IMR-90 (cell line): ENCODE measurements at regions not wholly inside any gene's neighbourhood (a gene's known extent, or its start where the extent isn't known, plus 50 kb on each side); places are given as distances from the start of the nearest gene placed in this dataset.

Source experiments
- ATAC-seq: fragments of 200-7000 bp; cut with Tn5 transposase; 2 replicates; pipeline ENCODE4 v1.9.1; 2020; ENCODE audit warnings: low read depth, mild to moderate bottlenecking, moderate library complexity
- BruUV-seq: library from RNA; stranded (reverse); fragments of 400-500 nt; replicated peaks from 2 replicates; lab custom pipeline; 2021; lab: Mats Ljungman, UMichigan
- CTCF ChIA-PET: fragments of 300-600 bp; formaldehyde crosslinking; extraction: SDS; loops from one replicate; lab custom pipeline; 2021; ENCODE audit warnings: antibody characterized with exemption; lab: Yijun Ruan, JAX
- POLR2A ChIA-PET: fragments of 300-600 bp; sonication (Branson Sonifier 250); formaldehyde crosslinking; loops from one replicate; lab custom pipeline; 2022; ENCODE audit warnings: antibody characterized with exemption; ENCODE audit not compliant: unreplicated experiment; lab: Charles Lee
- DNase-seq: peaks from one replicate; pipeline ENCODE4 v3.0.0; 2013
- H2AFZ ChIP-seq: replicated peaks from 2 replicates; pipeline ENCODE3; 2013; ENCODE audit warnings: low read length, mild to moderate bottlenecking; ENCODE audit not compliant: poor library complexity
- H2AK5ac ChIP-seq: 2 replicates; pipeline ENCODE4 v1.6.1; 2013; ENCODE audit warnings: low read depth, low read length, inconsistent platforms
- H2AK9ac ChIP-seq: replicated peaks from 2 replicates; pipeline ENCODE3; 2013; ENCODE audit warnings: mild to moderate bottlenecking, low read depth, low read length, moderate library complexity; ENCODE audit not compliant: poor library complexity
- H2BK120ac ChIP-seq: 2 replicates; pipeline ENCODE4 v1.6.1; 2013; ENCODE audit warnings: low read depth, low read length, inconsistent platforms
- H2BK15ac ChIP-seq: 3 replicates; pipeline ENCODE4 v1.6.1; 2013; ENCODE audit warnings: low read depth, low read length, inconsistent platforms
- H2BK20ac ChIP-seq: 2 replicates; pipeline ENCODE4 v1.6.1; 2013; ENCODE audit warnings: low read depth, mild to moderate bottlenecking, inconsistent platforms, low read length, moderate library complexity
- H2BK5ac ChIP-seq: 2 replicates; pipeline ENCODE4 v1.6.1; 2013; ENCODE audit warnings: mild to moderate bottlenecking, low read depth, low read length, inconsistent platforms; ENCODE audit not compliant: poor library complexity, severe bottlenecking
- H3K14ac ChIP-seq: replicated peaks from 2 replicates; pipeline ENCODE4 v1.6.1; 2013; ENCODE audit warnings: low read depth, low read length, inconsistent platforms
- H3K18ac ChIP-seq: 2 replicates; pipeline ENCODE4 v1.6.1; 2013; ENCODE audit warnings: low read depth, low read length, control low read depth
- H3K23ac ChIP-seq: 2 replicates; pipeline ENCODE4 v1.6.1; 2013; ENCODE audit warnings: low read depth, low read length, inconsistent platforms
- H3K27ac ChIP-seq: 2 replicates; pipeline ENCODE4 v1.5.1; 2013; ENCODE audit warnings: mild to moderate bottlenecking, control low read depth, low read length; ENCODE audit not compliant: insufficient read depth
- H3K27me3 ChIP-seq: 2 replicates; pipeline ENCODE4 v1.6.1; 2013; ENCODE audit warnings: low read length; ENCODE audit not compliant: control insufficient read depth, insufficient read depth
- H3K36me3 ChIP-seq: 2 replicates; pipeline ENCODE4 v1.6.1; 2013; ENCODE audit warnings: low read length, mixed read lengths; ENCODE audit not compliant: control insufficient read depth, insufficient read depth
- H3K4ac ChIP-seq: 2 replicates; pipeline ENCODE4 v1.6.1; 2013; ENCODE audit warnings: low read depth, low read length, inconsistent platforms
- H3K4me1 ChIP-seq: 2 replicates; pipeline ENCODE4 v1.6.1; 2013; ENCODE audit warnings: low read length, mixed read lengths; ENCODE audit not compliant: control insufficient read depth, insufficient read depth
- H3K4me2 ChIP-seq: 2 replicates; pipeline ENCODE4 v1.6.1; 2013; ENCODE audit warnings: low read depth, mild to moderate bottlenecking, control low read depth, low read length, moderate library complexity
- H3K4me3 ChIP-seq: 2 replicates; pipeline ENCODE4 v1.5.1; 2013; ENCODE audit warnings: low read depth, mild to moderate bottlenecking, control low read depth, low read length, moderate library complexity; ENCODE audit not compliant: insufficient read depth
- H3K56ac ChIP-seq: 2 replicates; pipeline ENCODE4 v1.6.1; 2013; ENCODE audit warnings: low read length, inconsistent platforms; ENCODE audit not compliant: insufficient read depth; ENCODE audit errors: extremely low read depth
- H3K79me1 ChIP-seq, 2 experiments: 2 replicates each; pipeline ENCODE4 v1.6.1; 2013; ENCODE audit warnings: low read length in 2 of 2, inconsistent platforms in 1 of 2, low read depth in 1 of 2
- H3K9ac ChIP-seq: 2 replicates; pipeline ENCODE4 v1.6.1; 2013; ENCODE audit warnings: low read depth, low read length, control low read depth
- H3K9me1 ChIP-seq: 2 replicates; pipeline ENCODE4 v1.6.1; 2013; ENCODE audit warnings: low read length, inconsistent platforms; ENCODE audit not compliant: insufficient read depth
- H3K9me3 ChIP-seq: 2 replicates; pipeline ENCODE4 v1.6.1; 2013; ENCODE audit warnings: low read length; ENCODE audit not compliant: control insufficient read depth, insufficient read depth
- H4K20me1 ChIP-seq: 2 replicates; pipeline ENCODE4 v1.6.1; 2013; ENCODE audit warnings: low read length, inconsistent platforms; ENCODE audit not compliant: insufficient read depth
- H4K5ac ChIP-seq: 2 replicates; pipeline ENCODE4 v1.6.1; 2013; ENCODE audit warnings: mild to moderate bottlenecking, low read depth, low read length, control low read depth
- H4K8ac ChIP-seq, 2 experiments: 2 replicates each; pipeline ENCODE4 v1.6.1; 2013; ENCODE audit warnings: low read depth in 2 of 2, low read length in 2 of 2, control low read depth in 1 of 2, inconsistent platforms in 1 of 2
- H4K91ac ChIP-seq: 2 replicates; pipeline ENCODE4 v1.6.1; 2013; ENCODE audit warnings: low read depth, low read length, inconsistent platforms; ENCODE audit not compliant: insufficient read depth
- CEBPB ChIP-seq: IDR thresholded peaks from 2 replicates; pipeline ENCODE4 v1.6.1; 2012; ENCODE audit warnings: low read depth, low read length, improper control_type of control experiment
- FOS ChIP-seq: fragments of 150-350 bp; IDR thresholded peaks from 2 replicates; pipeline ENCODE4 v1.6.1; 2016; ENCODE audit warnings: low read depth, low read length
- RAD21 ChIP-seq: IDR thresholded peaks from 2 replicates; pipeline ENCODE4 v1.6.1; 2012; ENCODE audit warnings: low read length, improper control_type of control experiment
- WGBS, 2 experiments: methylation state at CpG; one replicate each; pipeline versions ENCODE4 v1.1.5 to v1.1.7; 2013; ENCODE audit warnings: missing lambda C conversion rate in 2 of 2; ENCODE audit not compliant: insufficient read length in 1 of 2; ENCODE audit errors: extremely low coverage in 2 of 2; 5-methylcytosine and 5-hydroxymethylcytosine counted together
- dilution Hi-C: fragments of 300-500 bp; cut with HindIII; formaldehyde crosslinking; loops from one replicate; pipeline ENCODE4 v1.14.3; 2018; ENCODE audit warnings: low sequenced_read_pairs; ENCODE audit not compliant: unreplicated experiment
- in situ Hi-C: fragments of 300-500 bp; cut with MboI; formaldehyde crosslinking; loops from 3 replicates; pipeline ENCODE4 v1.14.3; 2019; ENCODE audit warnings: low sequenced_read_pairs, inconsistent platforms, mixed read lengths
- intact Hi-C: fragments of 100-400 bp; cut with micrococcal nuclease; formaldehyde crosslinking; loops from 2 replicates; pipeline ENCODE4 v1.10.0; 2022

DNA sequence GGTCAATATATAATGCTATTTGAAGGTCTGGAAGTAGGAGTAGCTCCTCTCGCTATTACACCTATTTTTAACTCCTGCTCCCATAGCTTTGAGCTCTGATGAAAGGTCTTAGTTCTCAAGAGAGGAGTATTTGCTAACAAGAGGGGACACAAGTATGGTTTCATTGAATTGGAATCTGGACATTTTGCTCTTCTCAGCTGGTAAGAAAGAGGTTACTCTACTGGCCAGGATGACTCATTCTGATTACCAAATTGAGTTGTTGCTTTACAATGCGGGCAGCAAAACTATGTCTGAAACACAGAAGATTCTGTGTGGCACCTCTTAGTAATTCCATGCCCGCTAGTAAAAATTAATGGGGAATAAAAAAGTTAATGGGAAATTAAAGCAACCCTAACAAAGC, 63.6 kb upstream of the EP300 start:
- Histone ChIP-seq H2BK15ac (no peak overlapping the region), H3K18ac (peak overlapping the region; percentile 61; the same call in 1 of the 2 replicates), H4K20me1 (no peaks in the 10 kb centered on the region; the same call in 1 of the 2 replicates), H3K27ac (no peak overlapping the region), H3K9ac (no peak overlapping the region), H3K79me1 (no peaks in the 10 kb centered on the region), H2BK120ac (no peak overlapping the region), H3K14ac (no peak overlapping the region), H2AK5ac (no peak overlapping the region), H3K4ac (no peak overlapping the region; the same call in 1 of the 2 replicates), H2BK20ac (peak overlapping the region; percentile 12), H3K36me3 (no peaks in the 10 kb centered on the region), H4K91ac (no peak overlapping the region), H3K27me3 (no peaks in the 10 kb centered on the region), H2AK9ac (no peak overlapping the region), H4K8ac (0 out of 4 replicates have a peak overlapping the region, but pooled peaks of 1 of the 2 experiments have one; percentile 7), H3K4me3 (no peak overlapping the region), H4K5ac (no peak overlapping the region; the same call in 1 of the 2 replicates), H3K56ac (no peak overlapping the region), H3K23ac (no peak overlapping the region), H2BK5ac (peak overlapping the region; percentile 1), H3K4me1 (peaks cover 9% of the 10 kb centered on the region), H3K4me2 (peak overlapping the region; percentile 75), H3K9me1 (peaks cover 7% of the 10 kb centered on the region), H3K9me3 (no peaks in the 10 kb centered on the region), H2AFZ (no peak overlapping the region)
- dilution Hi-C loops (no loop called here), in situ Hi-C loops (no loop called here), intact Hi-C loops (loop anchor here (2.0 kb wide), 1 partner anchor 20 kb away; no protein-coding TSS in a partner anchor)
- no peak for TF ChIP-seq RAD21
- TF ChIP-seq FOS: peak; percentile 91
- peak; percentile 82 for TF ChIP-seq CEBPB
- BruUV-seq: no TSS peak
- CTCF ChIA-PET: no interaction called here
- ATAC-seq (peak; percentile 97), DNase-seq (peak; percentile 94)
- WGBS, 2 experiments: 20% methylated on average over 1 of the region's 3 CpGs; no CpG with 5 or more reads in 1 of the 2 experiments
- POLR2A ChIA-PET: no interaction called here
